GM21717 (cell line): ENCODE measurements at regions not wholly inside any gene's neighbourhood (a gene's known extent, or its start where the extent isn't known, plus 50 kb on each side); places are given as distances from the start of the nearest gene placed in this dataset.
"Not testable (repeated sequence)": the region's sequence is repeated elsewhere in the genome, so short reads cannot be mapped to it uniquely, and the experiment has no call there.

ENCODE experiments used
- ATAC-seq: cut with Tn5 transposase; IDR thresholded peaks from one replicate; pipeline ENCODE4 v1.9.1; 2021; ENCODE audit warnings: mild to moderate bottlenecking, moderate library complexity; ENCODE audit not compliant: unreplicated experiment

- no peak for ATAC-seq
These were observed 332.6 kb upstream of the KCNMB2 start for GRCh38 chr3:178203650-178204049.

- no peak for ATAC-seq
These were observed 330.5 kb upstream of the KCNMB2 start for GRCh38 chr3:178205740-178206139.

GRCh38 chr3:178206521-178206920 is 329.7 kb upstream of the KCNMB2 start:
- no peak for ATAC-seq

- ATAC-seq: not testable (repeated sequence)
These were observed 329.1 kb upstream of the KCNMB2 start for GRCh38 chr3:178207161-178207560.

- not testable (repeated sequence) for ATAC-seq
These were observed 328.6 kb upstream of the KCNMB2 start for GRCh38 chr3:178207627-178208026.

- not testable (repeated sequence) for ATAC-seq
These were observed 327.1 kb upstream of the KCNMB2 start for GRCh38 chr3:178209116-178209515.

GRCh38 chr3:178209618-178210017 is 326.6 kb upstream of the KCNMB2 start:
- not testable (repeated sequence) for ATAC-seq

- not testable (repeated sequence) for ATAC-seq
These were observed 325.1 kb upstream of the KCNMB2 start for GRCh38 chr3:178211086-178211485.

- ATAC-seq: no peak
These were observed 318.8 kb upstream of the KCNMB2 start for GRCh38 chr3:178217479-178217878.

- no peak for ATAC-seq
These were observed 318.0 kb upstream of the KCNMB2 start for GRCh38 chr3:178218231-178218630.

GRCh38 chr3:178219661-178220060 is 316.6 kb upstream of the KCNMB2 start:
- ATAC-seq: not testable (repeated sequence)

GRCh38 chr3:178223876-178224275 is 312.4 kb upstream of the KCNMB2 start:
- ATAC-seq: no peak

GRCh38 chr3:178226094-178226493 is 310.1 kb upstream of the KCNMB2 start:
- ATAC-seq: no peak

- ATAC-seq: no peak
These were observed 304.6 kb upstream of the KCNMB2 start for GRCh38 chr3:178231645-178232044.

GRCh38 chr3:178233371-178234071 is 302.7 kb upstream of the KCNMB2 start:
- no peak for ATAC-seq

GRCh38 chr3:178236555-178237277 is 299.5 kb upstream of the KCNMB2 start:
- ATAC-seq: no peak

- ATAC-seq: no peak
These were observed 298.1 kb upstream of the KCNMB2 start for GRCh38 chr3:178238179-178238578.

- ATAC-seq: no peak
These were observed 291.2 kb upstream of the KCNMB2 start for GRCh38 chr3:178244733-178245709.

- ATAC-seq: no peak
These were observed 290.2 kb upstream of the KCNMB2 start for GRCh38 chr3:178246004-178246403.

- ATAC-seq: no peak
These were observed 280.9 kb upstream of the KCNMB2 start for GRCh38 chr3:178255315-178255714.

GRCh38 chr3:178257491-178257890 is 278.7 kb upstream of the KCNMB2 start:
- ATAC-seq: no peak
